ENCODE measurements at regions not wholly inside any gene's neighbourhood (a gene's known extent, or its start where the extent isn't known, plus 50 kb on each side); places are given as distances from the start of the nearest gene placed in this dataset.

DNA sequence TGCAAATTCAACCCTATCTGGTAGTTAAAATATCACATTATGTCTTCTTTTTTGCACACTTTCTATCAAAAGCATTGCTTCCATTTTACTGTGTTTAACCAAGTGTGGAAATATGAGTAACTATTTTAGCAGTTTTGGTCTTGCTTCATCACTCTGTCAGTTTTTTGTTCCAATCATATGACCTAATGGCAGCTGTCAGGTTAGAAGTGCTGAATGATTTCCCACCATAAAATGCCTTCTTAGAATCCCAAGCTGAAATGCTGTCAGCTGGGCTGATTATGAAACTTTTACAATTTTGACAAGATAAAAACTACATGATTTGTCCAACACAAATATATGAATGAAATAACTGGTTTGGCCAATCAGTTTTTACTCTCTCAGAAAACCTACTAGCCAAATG, 1654.6 kb upstream of the RAG2 start:
- Histone ChIP-seq H4K20me1 (ENCODE audit: control insufficient read depth, insufficient read depth, insufficient read length) (no peaks in the 10 kb centered on the region), H2AK5ac (ENCODE audit: insufficient read length, low read length) (no peak overlapping the region), H2BK120ac (ENCODE audit: low read depth, low read length, poor library complexity, severe bottlenecking) (no peak overlapping the region), H3K56ac (ENCODE audit: insufficient read length, low read depth, low read length) (no peak overlapping the region), H2BK20ac (ENCODE audit: low read depth, low read length, poor library complexity, severe bottlenecking) (no peak overlapping the region), H3K23me2 (ENCODE audit: insufficient read length, low read depth, low read length, poor library complexity, severe bottlenecking) (no peaks in the 10 kb centered on the region), H3K4me2 (ENCODE audit: insufficient read depth, insufficient read length, low read length) (no peak overlapping the region), H4K91ac (ENCODE audit: insufficient read length, low read depth, low read length) (no peak overlapping the region), H2BK12ac (ENCODE audit: insufficient read length, low read depth, low read length) (no peak overlapping the region), H3K9ac (ENCODE audit: extremely low read depth, insufficient read length, low read length) (no peak overlapping the region), H3K14ac (ENCODE audit: insufficient read depth, low read length) (no peak overlapping the region), H2BK15ac (ENCODE audit: low read depth, low read length) (no peak overlapping the region), H2AFZ (ENCODE audit: low read length) (no peak overlapping the region), H3K27me3 (ENCODE audit: insufficient read depth, low read length) (no peaks in the 10 kb centered on the region), H4K5ac (ENCODE audit: insufficient read length, low read depth, low read length) (no peak overlapping the region), H2BK5ac (ENCODE audit: insufficient read length, low read length) (no peak overlapping the region), H3K23ac (ENCODE audit: insufficient read length, low read depth, low read length) (no peak overlapping the region), H3K79me2 (ENCODE audit: insufficient read depth, low read length) (no peaks in the 10 kb centered on the region), H3K27ac (ENCODE audit: insufficient read length, low read depth, low read length) (no peak overlapping the region), H3K18ac (ENCODE audit: insufficient read length, low read depth, low read length) (no peak overlapping the region), H3K4ac (ENCODE audit: low read depth, low read length) (no peak overlapping the region), H3K79me1 (ENCODE audit: insufficient read depth, low read depth, low read length, poor library complexity, severe bottlenecking) (no peaks in the 10 kb centered on the region), H3K9me3 (ENCODE audit: control insufficient read depth, low read depth, low read length) (no peaks in the 10 kb centered on the region), H3K4me1 (ENCODE audit: insufficient read depth, low read length) (peaks cover 3% of the 10 kb centered on the region; the same call in 1 of the 2 replicates), H3T11ph (ENCODE audit: low read length) (no peak overlapping the region), H4K8ac (replicated peaks; ENCODE audit: insufficient read length, low read depth, low read length) (no peak overlapping the region)
- H3K4me3 Mint-ChIP-seq = no peak overlapping the region
- H3K27me3 Mint-ChIP-seq (ENCODE audit: low read depth) = no peaks in the 10 kb centered on the region
- peaks cover 0 to 13% of the 10 kb centered on the region in 2 experiments; a peak in 4 of 5 replicates for H3K9me3 Mint-ChIP-seq
- H3K36me3 Mint-ChIP-seq (ENCODE audit: insufficient read depth in 1 of 3, low read depth in 3 of 3) = peaks cover 2 to 15% (median 8%) of the 10 kb centered on the region in 3 experiments; a peak in 6 of 7 replicates
- H3K4me1 Mint-ChIP-seq = peaks cover 31 to 37% of the 10 kb centered on the region in 2 experiments
- DNase-seq = no peak
- TF ChIP-seq CTCF (conservative IDR thresholded peaks at IDR 0.05) = no peak
- H3K27ac Mint-ChIP-seq = no peak overlapping the region
